ENCODE measurements at regions not wholly inside any gene's neighbourhood (a gene's known extent, or its start where the extent isn't known, plus 50 kb on each side); places are given as distances from the start of the nearest gene placed in this dataset.

DNA sequence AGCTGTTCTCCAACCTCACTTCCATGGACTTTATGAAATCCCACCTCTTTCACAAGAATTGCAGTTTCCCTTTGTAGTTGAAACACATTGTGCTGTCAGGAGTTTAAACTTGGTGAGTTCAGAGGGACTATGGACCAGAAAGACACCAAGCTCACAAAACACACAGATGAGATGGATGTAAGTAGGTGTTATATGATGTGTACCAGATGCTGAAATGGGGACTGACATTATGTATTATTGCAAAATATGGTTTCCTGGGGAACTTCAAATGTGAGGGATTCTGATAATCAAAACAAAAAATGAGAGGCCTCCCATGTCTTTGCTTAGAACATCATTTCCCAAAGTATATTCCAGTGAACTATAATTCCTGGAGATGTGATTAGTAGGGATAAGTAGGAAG lies 401.1 kb upstream of the ARID1B start:
- TF ChIP-seq, protein P1, sequence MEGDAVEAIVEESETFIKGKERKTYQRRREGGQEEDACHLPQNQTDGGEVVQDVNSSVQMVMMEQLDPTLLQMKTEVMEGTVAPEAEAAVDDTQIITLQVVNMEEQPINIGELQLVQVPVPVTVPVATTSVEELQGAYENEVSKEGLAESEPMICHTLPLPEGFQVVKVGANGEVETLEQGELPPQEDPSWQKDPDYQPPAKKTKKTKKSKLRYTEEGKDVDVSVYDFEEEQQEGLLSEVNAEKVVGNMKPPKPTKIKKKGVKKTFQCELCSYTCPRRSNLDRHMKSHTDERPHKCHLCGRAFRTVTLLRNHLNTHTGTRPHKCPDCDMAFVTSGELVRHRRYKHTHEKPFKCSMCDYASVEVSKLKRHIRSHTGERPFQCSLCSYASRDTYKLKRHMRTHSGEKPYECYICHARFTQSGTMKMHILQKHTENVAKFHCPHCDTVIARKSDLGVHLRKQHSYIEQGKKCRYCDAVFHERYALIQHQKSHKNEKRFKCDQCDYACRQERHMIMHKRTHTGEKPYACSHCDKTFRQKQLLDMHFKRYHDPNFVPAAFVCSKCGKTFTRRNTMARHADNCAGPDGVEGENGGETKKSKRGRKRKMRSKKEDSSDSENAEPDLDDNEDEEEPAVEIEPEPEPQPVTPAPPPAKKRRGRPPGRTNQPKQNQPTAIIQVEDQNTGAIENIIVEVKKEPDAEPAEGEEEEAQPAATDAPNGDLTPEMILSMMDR (IDR thresholded peaks at IDR 0.05; ENCODE audit: low read depth, low read length) = no peak
- no peak for TF ChIP-seq EZH2phosphoT487 (IDR thresholded peaks at IDR 0.05; ENCODE audit: low read depth)
